Activated T-cell treated with anti-CD3 and anti-CD28 coated beads for 24 hours (primary cell): ENCODE measurements at regions not wholly inside any gene's neighbourhood (a gene's known extent, or its start where the extent isn't known, plus 50 kb on each side); places are given as distances from the start of the nearest gene placed in this dataset.

Experiments used
- DNase-seq: peaks from one replicate; pipeline ENCODE4 v3.0.0-alpha.2; 2020; ENCODE audit warnings: low read depth

- no peak for DNase-seq
Observed at GRCh38 chr10:44854693-44855350, 56.3 kb upstream of the TMEM72 start.

DNA sequence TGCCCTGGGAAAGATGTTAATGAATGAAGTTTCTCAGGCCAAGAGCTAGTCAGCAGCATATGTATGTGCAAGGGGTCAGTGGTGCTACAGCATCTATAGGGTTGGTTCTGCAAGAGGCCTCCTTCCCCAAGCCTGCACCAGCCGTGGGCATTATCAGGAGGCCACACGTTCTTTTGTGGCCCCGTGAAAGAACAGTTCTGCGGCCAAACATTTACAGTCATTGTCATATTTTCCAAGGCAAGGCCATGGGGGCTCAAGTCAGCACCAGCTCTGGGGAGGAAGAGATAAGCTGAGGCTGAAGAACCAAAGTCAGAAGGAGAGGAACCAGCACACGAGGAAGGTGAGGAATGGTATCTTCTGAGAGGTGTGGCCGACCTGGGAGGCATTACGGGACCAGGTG is 54.4 kb upstream of the TMEM72 start:
- no peak for DNase-seq

- peak; percentile 42 for DNase-seq
Observed at GRCh38 chr10:44857363-44858016, 53.6 kb upstream of the TMEM72 start.

- DNase-seq, result no peak
Observed at GRCh38 chr10:44858017-44858371, 53.1 kb upstream of the TMEM72 start.

GRCh38 chr10:44858988-44859387 is 52.1 kb upstream of the TMEM72 start:
- no peak for DNase-seq

- DNase-seq, result no peak
Observed at GRCh38 chr10:44859546-44860285, 51.4 kb upstream of the TMEM72 start.

- no peak for DNase-seq
Observed at GRCh38 chr10:44860811-44861736, 50.1 kb upstream of the TMEM72 start.
